ENCODE measurements at regions not wholly inside any gene's neighbourhood (a gene's known extent, or its start where the extent isn't known, plus 50 kb on each side); places are given as distances from the start of the nearest gene placed in this dataset.
"Not testable (repeated sequence)": the region's sequence is repeated elsewhere in the genome, so short reads cannot be mapped to it uniquely, and the experiment has no call there.

GRCh38 chr1:163583661-163584181 is 262.0 kb downstream of the NUF2 start:
- no peak for DNase-seq

- no peak for DNase-seq
Measured at GRCh38 chr1:163585796-163586195, 264.0 kb downstream of the NUF2 start.

- DNase-seq: no peak
Measured at GRCh38 chr1:163588796-163589195, 267.0 kb downstream of the NUF2 start.

GRCh38 chr1:163589735-163590134 is 268.0 kb downstream of the NUF2 start:
- no peak for DNase-seq

GRCh38 chr1:163591131-163591530 is 269.4 kb downstream of the NUF2 start:
- DNase-seq: not testable (repeated sequence)

- not testable (repeated sequence) for DNase-seq
Measured at GRCh38 chr1:163592623-163593022, 270.9 kb downstream of the NUF2 start.

GRCh38 chr1:163596106-163596505 is 274.4 kb downstream of the NUF2 start:
- DNase-seq: not testable (repeated sequence)

GRCh38 chr1:163596541-163597258 is 274.9 kb downstream of the NUF2 start:
- no peak for DNase-seq

GRCh38 chr1:163604321-163604720 is 282.6 kb downstream of the NUF2 start:
- no peak for DNase-seq

GRCh38 chr1:163604896-163605295 is 283.1 kb downstream of the NUF2 start:
- no peak for DNase-seq

- no peak for DNase-seq
Measured at GRCh38 chr1:163608979-163609378, 287.2 kb downstream of the NUF2 start.

- no peak for DNase-seq
Measured at GRCh38 chr1:163609858-163610257, 288.1 kb downstream of the NUF2 start.

GRCh38 chr1:163610486-163610885 is 288.7 kb downstream of the NUF2 start:
- no peak for DNase-seq

- no peak for DNase-seq
Measured at GRCh38 chr1:163614361-163614760, 292.6 kb downstream of the NUF2 start.

GRCh38 chr1:163628034-163628773 is 306.4 kb downstream of the NUF2 start:
- no peak for DNase-seq

GRCh38 chr1:163632269-163632668 is 310.5 kb downstream of the NUF2 start:
- no peak for DNase-seq

GRCh38 chr1:163633366-163633765 is 311.6 kb downstream of the NUF2 start:
- no peak for DNase-seq

- not testable (repeated sequence) for DNase-seq
Measured at GRCh38 chr1:163645676-163646075, 323.9 kb downstream of the NUF2 start.

GRCh38 chr1:163650624-163651023 is 328.9 kb downstream of the NUF2 start:
- DNase-seq: no peak

GRCh38 chr1:163652441-163652840 is 330.7 kb downstream of the NUF2 start:
- no peak for DNase-seq

- no peak for DNase-seq
Measured at GRCh38 chr1:163655565-163655964, 333.8 kb downstream of the NUF2 start.

GRCh38 chr1:163656095-163656759 is 334.5 kb downstream of the NUF2 start:
- DNase-seq: no peak

- DNase-seq: no peak
Measured at GRCh38 chr1:163657719-163658118, 336.0 kb downstream of the NUF2 start.

GRCh38 chr1:163661391-163661790 is 339.6 kb downstream of the NUF2 start:
- DNase-seq: no peak
